Heart left ventricle (tissue), 16 donors: ENCODE measurements at regions not wholly inside any gene's neighbourhood (a gene's known extent, or its start where the extent isn't known, plus 50 kb on each side); places are given as distances from the start of the nearest gene placed in this dataset.

ENCODE experiments used
- ATAC-seq, 4 donors: fragments of 200-7000 bp; cut with Tn5 transposase; one replicate each; pipeline ENCODE4 v1.9.1; 2020 to 2022; ENCODE audit warnings: moderate library complexity in 4 of 4, mild to moderate bottlenecking in 3 of 4, moderate number of reproducible peaks in 1 of 4
- DNase-seq, 5 donors: peaks; one replicate each; pipeline ENCODE4 v3.0.0-alpha.2; 2020
- H3K27ac ChIP-seq, 12 donors: fragments of 200-600 bp; sonication (generic) in 4 of 12; one replicate each; pipeline versions ENCODE4 v1.5.0 to v1.8.0; 2016 to 2022; ENCODE audit warnings: mild to moderate bottlenecking in 2 of 12
- H3K27me3 ChIP-seq, 9 donors: fragments of 200-600 bp; sonication (generic) in 2 of 9; one replicate each; pipeline versions ENCODE4 v1.5.1 to v1.8.0; 2016 to 2022; ENCODE audit warnings: mild to moderate bottlenecking in 3 of 9
- H3K36me3 ChIP-seq, 9 donors: fragments of 200-600 bp; sonication (generic) in 2 of 9; one replicate each; pipeline versions ENCODE4 v1.5.0 to v1.8.0; 2018 to 2022; ENCODE audit warnings: mild to moderate bottlenecking in 2 of 9
- H3K4me1 ChIP-seq, 12 donors: fragments of 200-600 bp; sonication (generic) in 4 of 12; one replicate each; pipeline versions ENCODE4 v1.5.0 to v1.8.0; 2016 to 2022; ENCODE audit warnings: mild to moderate bottlenecking in 3 of 12
- H3K4me3 ChIP-seq, 12 donors: fragments of 200-600 bp; sonication (generic) in 4 of 12; one replicate each; pipeline versions ENCODE4 v1.5.0 to v1.8.0; 2017 to 2022; ENCODE audit warnings: mild to moderate bottlenecking in 9 of 12, moderate library complexity in 4 of 12
- H3K9me3 ChIP-seq, 12 donors: fragments of 200-600 bp; sonication (generic) in 4 of 12; one replicate each; pipeline versions ENCODE4 v1.5.0 to v1.8.0; 2016 to 2022; ENCODE audit warnings: mild to moderate bottlenecking in 1 of 12
- POLR2A ChIP-seq, 2 donors: fragments of 450-650 bp; IDR thresholded peaks; one replicate each; pipeline ENCODE4 v1.6.1; 2017; ENCODE audit warnings: antibody characterized with exemption in 2 of 2, mild to moderate bottlenecking in 2 of 2, moderate library complexity in 2 of 2
- WGBS, 4 donors: extraction: QIAGEN DNeasy Blood & Tissue Kit in 2 of 4; methylation state at CpG; one replicate each; pipeline versions ENCODE4 v1.1.5 to v1.1.7; 2013 to 2018; 5-methylcytosine and 5-hydroxymethylcytosine counted together
- intact Hi-C, 10 donors: fragments of 100-400 bp; cut with DNase I; formaldehyde crosslinking; loops; one replicate each; pipeline versions ENCODE4 v1.11.1 to v1.14.2; 2022
- TF ChIP-seq, protein P1 (sequence below), 12 donors: fragments of 200-600 bp; sonication (generic) in 4 of 12; IDR thresholded peaks; one replicate each; pipeline versions ENCODE4 v1.5.0 to v1.8.0; 2018 to 2022; ENCODE audit warnings: antibody characterized with exemption in 12 of 12, mild to moderate bottlenecking in 5 of 12
- donor health status: ischemic (EF 13 %, LVEDD 7.1; RV severe dilation, severe dysfunction).
- donor health status: healthy with polysubstance abuse.
- donor health status: DM: no; HTN: yes; CAD: no.
- donor health status: DM: no; HTN: no; CAD: no.
- donor health status: ischemic (EF 25% LVEDD 6.9; RV normal size, moderate dysfunction).
- donor health status: ischemic (EF 25% LVEDD 5.7; RV mildly dilated, moderate dysfunction).
- donor health status: healthy.
- donor health status: DM: yes; HTN: yes; CAD: no.
- donor health status: ischemic (EF 35%, LVEDD 5.7; RV mildly dilated, moderate dysfunction).
- donor health status: nonischemic (EF 11% LVEDD 7.7; RV severe dilation, severe dysfunction).
- donor health status: DM: yes; HTN: yes; CAD: no.
- donor health status: PGD.
- donor health status: ischemic (EF 29% LVEDD 5.4; RV normal size, mild dysfunction).
- donor health status: nonischemic (EF 23%, LVEDD 6.1; RV moderate dilation, normal function).

GRCh38 chr18:65056575-65056974 is 694.2 kb upstream of the CDH7 start:
- no peak for ATAC-seq
- Histone ChIP-seq H3K4me3 (no peak overlapping the region), H3K9me3 (no peaks in the 10 kb centered on the region), H3K4me1 (peaks cover 0 to 4% (median 0%) of the 10 kb centered on the region in 12 donors), H3K27me3 (no peaks in the 10 kb centered on the region), H3K27ac (no peak overlapping the region), H3K36me3 (no peaks in the 10 kb centered on the region)
- 37 to 43% (median 39%) methylated on average over 2 of the region's 2 CpGs for WGBS, 4 donors
- intact Hi-C loops, result no loop called here
- TF ChIP-seq POLR2A (IDR thresholded peaks at IDR 0.05), result no peak
- TF ChIP-seq, protein P1, sequence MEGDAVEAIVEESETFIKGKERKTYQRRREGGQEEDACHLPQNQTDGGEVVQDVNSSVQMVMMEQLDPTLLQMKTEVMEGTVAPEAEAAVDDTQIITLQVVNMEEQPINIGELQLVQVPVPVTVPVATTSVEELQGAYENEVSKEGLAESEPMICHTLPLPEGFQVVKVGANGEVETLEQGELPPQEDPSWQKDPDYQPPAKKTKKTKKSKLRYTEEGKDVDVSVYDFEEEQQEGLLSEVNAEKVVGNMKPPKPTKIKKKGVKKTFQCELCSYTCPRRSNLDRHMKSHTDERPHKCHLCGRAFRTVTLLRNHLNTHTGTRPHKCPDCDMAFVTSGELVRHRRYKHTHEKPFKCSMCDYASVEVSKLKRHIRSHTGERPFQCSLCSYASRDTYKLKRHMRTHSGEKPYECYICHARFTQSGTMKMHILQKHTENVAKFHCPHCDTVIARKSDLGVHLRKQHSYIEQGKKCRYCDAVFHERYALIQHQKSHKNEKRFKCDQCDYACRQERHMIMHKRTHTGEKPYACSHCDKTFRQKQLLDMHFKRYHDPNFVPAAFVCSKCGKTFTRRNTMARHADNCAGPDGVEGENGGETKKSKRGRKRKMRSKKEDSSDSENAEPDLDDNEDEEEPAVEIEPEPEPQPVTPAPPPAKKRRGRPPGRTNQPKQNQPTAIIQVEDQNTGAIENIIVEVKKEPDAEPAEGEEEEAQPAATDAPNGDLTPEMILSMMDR (IDR thresholded peaks at IDR 0.05), result no peak
- DNase-seq, result no peak

DNA sequence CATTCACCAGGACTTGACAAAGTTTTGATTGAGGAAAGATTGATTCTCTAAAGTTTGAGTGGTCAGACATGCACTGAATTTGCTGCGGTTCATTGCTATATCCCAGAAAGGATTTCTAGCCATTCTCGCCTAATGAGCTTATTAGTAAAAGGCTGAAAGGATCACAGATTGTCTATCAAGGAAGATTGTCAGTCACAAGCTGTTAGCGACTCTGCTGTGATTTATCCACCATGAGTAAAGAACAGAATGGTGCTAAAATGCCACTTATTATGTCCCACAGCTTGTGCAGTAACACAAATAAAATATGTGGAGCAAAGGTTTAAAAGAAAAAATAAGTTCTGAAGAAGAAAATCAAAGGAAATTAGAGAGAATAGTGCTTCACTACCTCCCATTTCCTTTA is 701.2 kb upstream of the CDH7 start:
- DNase-seq (no peak), ATAC-seq (no peak)
- no peaks in the 10 kb centered on the region for H3K27me3 ChIP-seq
- H3K4me3 ChIP-seq, result no peak overlapping the region
- no peaks in the 10 kb centered on the region for H3K9me3 ChIP-seq
- H3K4me1 ChIP-seq, result peaks cover 0 to 4% (median 0%) of the 10 kb centered on the region in 12 donors
- H3K27ac ChIP-seq, result no peak overlapping the region
- no peaks in the 10 kb centered on the region for H3K36me3 ChIP-seq
- 62 to 79% (median 64%) methylated on average over 3 of the region's 3 CpGs for WGBS, 4 donors
- intact Hi-C loops, result no loop called here
- no peak for TF ChIP-seq POLR2A (IDR thresholded peaks at IDR 0.05)
- TF ChIP-seq, protein P1 (IDR thresholded peaks at IDR 0.05), result no peak

- 79 to 84% (median 83%) methylated on average over 4 of the region's 4 CpGs for WGBS, 4 donors
- ATAC-seq (no peak), DNase-seq (no peak)
- H3K27me3 ChIP-seq, result no peaks in the 10 kb centered on the region
- H3K9me3 ChIP-seq, result no peaks in the 10 kb centered on the region
- H3K27ac ChIP-seq, result no peak overlapping the region
- no peak overlapping the region for H3K4me3 ChIP-seq
- no peaks in the 10 kb centered on the region for H3K4me1 ChIP-seq
- no peaks in the 10 kb centered on the region for H3K36me3 ChIP-seq
- intact Hi-C loops, result no loop called here
- TF ChIP-seq, protein P1 (IDR thresholded peaks at IDR 0.05), result no peak
- TF ChIP-seq POLR2A (IDR thresholded peaks at IDR 0.05), result no peak
These were observed 711.2 kb upstream of the CDH7 start for GRCh38 chr18:65039578-65039977.

GRCh38 chr18:65035701-65036100 is 715.1 kb upstream of the CDH7 start:
- 80 to 90% (median 90%) methylated on average over 3 of the region's 3 CpGs for WGBS, 4 donors
- no peaks in the 10 kb centered on the region for H3K4me1 ChIP-seq
- no peaks in the 10 kb centered on the region for H3K36me3 ChIP-seq
- intact Hi-C loops, result no loop called here
- H3K9me3 ChIP-seq, result no peaks in the 10 kb centered on the region
- DNase-seq (no peak), ATAC-seq (no peak)
- H3K27me3 ChIP-seq, result no peaks in the 10 kb centered on the region
- TF ChIP-seq, protein P1 (IDR thresholded peaks at IDR 0.05), result no peak
- no peak for TF ChIP-seq POLR2A (IDR thresholded peaks at IDR 0.05)
- H3K4me3 ChIP-seq, result no peak overlapping the region
- no peak overlapping the region for H3K27ac ChIP-seq
